Neural cell (in vitro differentiated cells): ENCODE measurements at regions not wholly inside any gene's neighbourhood (a gene's known extent, or its start where the extent isn't known, plus 50 kb on each side); places are given as distances from the start of the nearest gene placed in this dataset.

Experiments used
- H2AFZ ChIP-seq: fragments of 200-600, 300-800 bp; sonication (generic), shearing (Covaris generic); 2 replicates; pipeline ENCODE4 v1.6.0; 2014; ENCODE audit warnings: low read depth, mild to moderate bottlenecking, antibody characterized with exemption, low read length, moderate library complexity
- H3F3A ChIP-seq: fragments of 200-600 bp; shearing (Covaris generic); 2 replicates; pipeline ENCODE4 v1.6.1; 2016; ENCODE audit warnings: mild to moderate bottlenecking, moderate library complexity, mixed read lengths, antibody characterized with exemption, low read length; ENCODE audit not compliant: insufficient read depth, poor library complexity, severe bottlenecking
- H3K27ac ChIP-seq: fragments of 200-600, 300-800 bp; sonication (generic), shearing (Covaris generic); 2 replicates; pipeline ENCODE4 v1.5.1; 2014; ENCODE audit warnings: mild to moderate bottlenecking, low read length, moderate library complexity
- H3K27me3 ChIP-seq: fragments of 300-800, 200-600 bp; sonication (generic), shearing (Covaris generic); 2 replicates; pipeline ENCODE4 v1.6.0; 2014; ENCODE audit warnings: mild to moderate bottlenecking, low read depth, low read length, moderate library complexity; ENCODE audit not compliant: insufficient read depth
- H3K36me3 ChIP-seq: fragments of 300-800, 200-600 bp; sonication (generic), shearing (Covaris generic); 2 replicates; pipeline ENCODE4 v1.5.1; 2014; ENCODE audit warnings: mild to moderate bottlenecking, antibody characterized with exemption, low read length, moderate library complexity; ENCODE audit not compliant: insufficient read depth
- H3K4me2 ChIP-seq: fragments of 300-800, 200-600 bp; sonication (generic), shearing (Covaris generic); 2 replicates; pipeline ENCODE4 v1.6.0; 2014; ENCODE audit warnings: mild to moderate bottlenecking, low read length
- H3K4me3 ChIP-seq: fragments of 300-800, 200-600 bp; sonication (generic), shearing (Covaris generic); 2 replicates; pipeline ENCODE4 v1.5.1; 2014; ENCODE audit warnings: mild to moderate bottlenecking, low read length, moderate library complexity
- H3K79me2 ChIP-seq: fragments of 200-600 bp; shearing (Covaris generic); replicated peaks from 2 replicates; pipeline ENCODE4 v1.6.0; 2014; ENCODE audit warnings: mild to moderate bottlenecking, low read length, moderate library complexity; ENCODE audit not compliant: insufficient read depth
- H3K9ac ChIP-seq: fragments of 300-800, 200-600 bp; sonication (generic), shearing (Covaris generic); 2 replicates; pipeline ENCODE4 v1.6.1; 2016; ENCODE audit warnings: mild to moderate bottlenecking, low read length, mixed read lengths
- H3K9me2 ChIP-seq: fragments of 200-600 bp; shearing (Covaris generic); 2 replicates; pipeline ENCODE4 v1.6.1; 2016; ENCODE audit warnings: mild to moderate bottlenecking, low read length, mixed read lengths; ENCODE audit not compliant: insufficient read depth
- H3K9me3 ChIP-seq: fragments of 200-600, 300-800 bp; sonication (generic), shearing (Covaris generic); 2 replicates; pipeline ENCODE4 v1.6.1; 2016; ENCODE audit warnings: mild to moderate bottlenecking, mixed run types, low read length, moderate library complexity, mixed read lengths
- H4K20me1 ChIP-seq: fragments of 200-600 bp; shearing (Covaris generic); 2 replicates; pipeline ENCODE4 v1.6.1; 2016; ENCODE audit warnings: mild to moderate bottlenecking, mixed run types; ENCODE audit not compliant: insufficient read depth
- EP300 ChIP-seq: fragments of 450-650 bp; conservative IDR thresholded peaks from 2 replicates; pipeline ENCODE4 v1.6.1; 2014; ENCODE audit warnings: antibody characterized with exemption, mild to moderate bottlenecking, moderate library complexity; ENCODE audit not compliant: poor library complexity, severe bottlenecking
- EZH2 ChIP-seq: fragments of 200-600, 300-800 bp; shearing (Covaris generic), sonication (generic); IDR thresholded peaks from 2 replicates; pipeline ENCODE4 v1.6.1; 2014; ENCODE audit warnings: antibody characterized with exemption, low read length, borderline replicate concordance, mild to moderate bottlenecking; ENCODE audit not compliant: insufficient read depth, poor library complexity, severe bottlenecking
- MXI1 ChIP-seq: fragments of 450-650 bp; conservative IDR thresholded peaks from 2 replicates; pipeline ENCODE4 v1.6.1; 2014; ENCODE audit warnings: antibody characterized with exemption, mild to moderate bottlenecking; ENCODE audit not compliant: poor library complexity, severe bottlenecking
- POLR2AphosphoS5 ChIP-seq: IDR thresholded peaks from 2 replicates; pipeline ENCODE4 v1.6.1; 2012
- RAD21 ChIP-seq: fragments of 450-650 bp; conservative IDR thresholded peaks from 2 replicates; pipeline ENCODE4 v1.6.1; 2014; ENCODE audit warnings: antibody characterized with exemption, mild to moderate bottlenecking, moderate library complexity
- SMC3 ChIP-seq: fragments of 450-650 bp; conservative IDR thresholded peaks from 2 replicates; pipeline ENCODE4 v1.6.1; 2014; ENCODE audit warnings: antibody characterized with exemption, mild to moderate bottlenecking, moderate library complexity; ENCODE audit not compliant: poor library complexity
- TAF1 ChIP-seq: IDR thresholded peaks from 2 replicates; pipeline ENCODE4 v1.6.1; 2012; ENCODE audit warnings: low read depth
- TF ChIP-seq, protein P1 (sequence below): fragments of 450-650 bp; IDR thresholded peaks from 2 replicates; pipeline ENCODE4 v1.5.1; 2014; ENCODE audit warnings: antibody characterized with exemption, mild to moderate bottlenecking, moderate library complexity; ENCODE audit not compliant: poor library complexity, severe bottlenecking
- TF ChIP-seq, protein P2 (sequence below): IDR thresholded peaks from 2 replicates; pipeline ENCODE4 v1.6.1; 2012; ENCODE audit warnings: borderline replicate concordance

DNA sequence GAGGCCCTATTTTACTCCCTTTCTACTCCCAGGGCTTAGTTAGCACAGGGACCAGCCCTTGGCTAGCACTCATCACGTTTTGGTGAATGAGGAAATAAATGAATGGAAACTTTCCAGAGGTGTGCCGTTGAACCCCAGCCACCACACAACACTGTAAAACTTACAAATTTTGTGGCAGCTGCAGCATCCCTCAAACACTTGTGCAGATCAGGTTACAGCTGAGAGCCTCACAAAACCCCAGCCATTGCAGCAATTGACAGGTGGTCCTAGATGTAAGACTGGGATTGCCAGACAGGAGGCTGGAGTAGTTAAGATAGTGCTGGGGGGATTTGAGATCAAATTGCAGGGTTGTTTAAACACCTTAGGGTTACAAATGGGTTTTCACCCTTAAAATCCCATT, 482.2 kb upstream of the KIF2A start:
- no peaks in the 10 kb centered on the region for H3K79me2 ChIP-seq
- H3K9me2 ChIP-seq: no peaks in the 10 kb centered on the region
- H3K4me2 ChIP-seq: no peak overlapping the region
- TF ChIP-seq, protein P1, sequence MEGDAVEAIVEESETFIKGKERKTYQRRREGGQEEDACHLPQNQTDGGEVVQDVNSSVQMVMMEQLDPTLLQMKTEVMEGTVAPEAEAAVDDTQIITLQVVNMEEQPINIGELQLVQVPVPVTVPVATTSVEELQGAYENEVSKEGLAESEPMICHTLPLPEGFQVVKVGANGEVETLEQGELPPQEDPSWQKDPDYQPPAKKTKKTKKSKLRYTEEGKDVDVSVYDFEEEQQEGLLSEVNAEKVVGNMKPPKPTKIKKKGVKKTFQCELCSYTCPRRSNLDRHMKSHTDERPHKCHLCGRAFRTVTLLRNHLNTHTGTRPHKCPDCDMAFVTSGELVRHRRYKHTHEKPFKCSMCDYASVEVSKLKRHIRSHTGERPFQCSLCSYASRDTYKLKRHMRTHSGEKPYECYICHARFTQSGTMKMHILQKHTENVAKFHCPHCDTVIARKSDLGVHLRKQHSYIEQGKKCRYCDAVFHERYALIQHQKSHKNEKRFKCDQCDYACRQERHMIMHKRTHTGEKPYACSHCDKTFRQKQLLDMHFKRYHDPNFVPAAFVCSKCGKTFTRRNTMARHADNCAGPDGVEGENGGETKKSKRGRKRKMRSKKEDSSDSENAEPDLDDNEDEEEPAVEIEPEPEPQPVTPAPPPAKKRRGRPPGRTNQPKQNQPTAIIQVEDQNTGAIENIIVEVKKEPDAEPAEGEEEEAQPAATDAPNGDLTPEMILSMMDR: no peak
- no peak for TF ChIP-seq EZH2
- no peak for TF ChIP-seq SMC3
- no peak for TF ChIP-seq EP300
- no peak for TF ChIP-seq MXI1
- no peak for TF ChIP-seq POLR2AphosphoS5
- TF ChIP-seq RAD21: no peak
- no peak for TF ChIP-seq TAF1
- TF ChIP-seq, protein P2, sequence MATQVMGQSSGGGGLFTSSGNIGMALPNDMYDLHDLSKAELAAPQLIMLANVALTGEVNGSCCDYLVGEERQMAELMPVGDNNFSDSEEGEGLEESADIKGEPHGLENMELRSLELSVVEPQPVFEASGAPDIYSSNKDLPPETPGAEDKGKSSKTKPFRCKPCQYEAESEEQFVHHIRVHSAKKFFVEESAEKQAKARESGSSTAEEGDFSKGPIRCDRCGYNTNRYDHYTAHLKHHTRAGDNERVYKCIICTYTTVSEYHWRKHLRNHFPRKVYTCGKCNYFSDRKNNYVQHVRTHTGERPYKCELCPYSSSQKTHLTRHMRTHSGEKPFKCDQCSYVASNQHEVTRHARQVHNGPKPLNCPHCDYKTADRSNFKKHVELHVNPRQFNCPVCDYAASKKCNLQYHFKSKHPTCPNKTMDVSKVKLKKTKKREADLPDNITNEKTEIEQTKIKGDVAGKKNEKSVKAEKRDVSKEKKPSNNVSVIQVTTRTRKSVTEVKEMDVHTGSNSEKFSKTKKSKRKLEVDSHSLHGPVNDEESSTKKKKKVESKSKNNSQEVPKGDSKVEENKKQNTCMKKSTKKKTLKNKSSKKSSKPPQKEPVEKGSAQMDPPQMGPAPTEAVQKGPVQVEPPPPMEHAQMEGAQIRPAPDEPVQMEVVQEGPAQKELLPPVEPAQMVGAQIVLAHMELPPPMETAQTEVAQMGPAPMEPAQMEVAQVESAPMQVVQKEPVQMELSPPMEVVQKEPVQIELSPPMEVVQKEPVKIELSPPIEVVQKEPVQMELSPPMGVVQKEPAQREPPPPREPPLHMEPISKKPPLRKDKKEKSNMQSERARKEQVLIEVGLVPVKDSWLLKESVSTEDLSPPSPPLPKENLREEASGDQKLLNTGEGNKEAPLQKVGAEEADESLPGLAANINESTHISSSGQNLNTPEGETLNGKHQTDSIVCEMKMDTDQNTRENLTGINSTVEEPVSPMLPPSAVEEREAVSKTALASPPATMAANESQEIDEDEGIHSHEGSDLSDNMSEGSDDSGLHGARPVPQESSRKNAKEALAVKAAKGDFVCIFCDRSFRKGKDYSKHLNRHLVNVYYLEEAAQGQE: no peak
- no peaks in the 10 kb centered on the region for H3K27me3 ChIP-seq
- H3F3A ChIP-seq: no peaks in the 10 kb centered on the region
- no peak overlapping the region for H3K4me3 ChIP-seq
- H3K9me3 ChIP-seq: no peaks in the 10 kb centered on the region
- H4K20me1 ChIP-seq: no peaks in the 10 kb centered on the region
- H3K9ac ChIP-seq: no peak overlapping the region
- no peak overlapping the region for H3K27ac ChIP-seq
- H3K36me3 ChIP-seq: no peaks in the 10 kb centered on the region
- no peak overlapping the region for H2AFZ ChIP-seq

- no peaks in the 10 kb centered on the region for H4K20me1 ChIP-seq
- no peaks in the 10 kb centered on the region for H3K9me3 ChIP-seq
These were observed 481.6 kb upstream of the KIF2A start for GRCh38 chr5:61824396-61824795.

More at GRCh38 chr5:61824396-61824795, 481.6 kb upstream of the KIF2A start:
- TF ChIP-seq, protein P1: no peak
- TF ChIP-seq EZH2 (no peak), RAD21 (no peak), TAF1 (no peak), SMC3 (no peak), MXI1 (no peak), POLR2AphosphoS5 (no peak), EP300 (no peak)
- TF ChIP-seq, protein P2: no peak
- Histone ChIP-seq H3K4me3 (no peak overlapping the region), H3K36me3 (no peaks in the 10 kb centered on the region), H3F3A (no peaks in the 10 kb centered on the region), H3K27me3 (no peaks in the 10 kb centered on the region), H2AFZ (no peak overlapping the region), H3K4me2 (no peak overlapping the region), H3K9ac (no peak overlapping the region), H3K9me2 (no peaks in the 10 kb centered on the region), H3K79me2 (no peaks in the 10 kb centered on the region), H3K27ac (no peak overlapping the region)
